Stimulated activated CD4-positive, alpha-beta T cell treated with anti-CD3 and anti-CD28 coated beads, TNF-alpha, amount 100 ng/mL, for 24 hours (primary cell): ENCODE measurements at regions not wholly inside any gene's neighbourhood (a gene's known extent, or its start where the extent isn't known, plus 50 kb on each side); places are given as distances from the start of the nearest gene placed in this dataset.

Source experiments
- DNase-seq, 3 experiments: peaks; one replicate each; pipeline ENCODE4 v3.0.0-alpha.2; 2020; ENCODE audit warnings: low read depth in 3 of 3

DNA sequence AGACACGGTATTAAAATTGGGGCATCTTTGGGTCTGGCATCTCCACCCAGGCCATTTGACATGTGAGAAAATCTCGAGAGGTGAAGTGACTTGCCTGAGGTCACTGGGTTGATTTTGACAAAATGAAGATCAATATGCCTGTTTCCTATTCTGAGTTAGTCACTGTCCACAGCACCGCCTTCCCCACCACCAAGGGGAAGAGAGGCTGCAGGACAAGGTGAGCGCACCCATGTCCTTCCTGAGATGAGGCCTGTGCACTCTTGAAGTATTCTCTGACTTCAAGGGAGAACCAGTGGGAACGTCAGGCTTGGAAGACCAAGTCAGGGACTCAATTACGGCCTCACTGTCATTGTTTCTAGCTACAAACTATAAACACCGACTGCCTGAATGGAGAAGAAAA is 49.9 kb upstream of the WSB1 start:
- no peak for DNase-seq
